HG03439 (cell line): ENCODE measurements at regions not wholly inside any gene's neighbourhood (a gene's known extent, or its start where the extent isn't known, plus 50 kb on each side); places are given as distances from the start of the nearest gene placed in this dataset.
"Not testable (repeated sequence)": the region's sequence is repeated elsewhere in the genome, so short reads cannot be mapped to it uniquely, and the experiment has no call there.

Experiments
- ATAC-seq: cut with Tn5 transposase; IDR thresholded peaks from one replicate; pipeline ENCODE4 v1.9.1; 2021; ENCODE audit warnings: mild to moderate bottlenecking, moderate library complexity; ENCODE audit not compliant: unreplicated experiment

DNA sequence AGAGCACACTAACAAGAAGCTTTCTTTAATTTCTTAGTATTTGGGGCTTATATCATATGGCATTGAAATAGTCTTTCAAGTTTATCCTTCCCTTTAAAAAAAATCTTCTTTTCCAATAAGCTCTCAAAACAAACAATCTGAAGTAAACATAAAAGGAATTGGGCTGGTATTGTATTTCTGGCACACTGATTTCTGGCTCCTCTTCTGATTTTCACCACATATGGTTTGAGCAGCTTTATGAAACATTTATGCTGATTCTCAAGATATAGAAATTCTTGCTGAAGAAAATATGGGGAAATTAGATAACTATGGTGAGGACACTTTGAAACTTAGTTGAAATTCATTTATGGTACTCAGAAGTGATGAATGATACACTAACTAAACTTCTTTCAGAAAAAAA is 467.2 kb downstream of the TFAP2B start:
- ATAC-seq: no peak

GRCh38 chr6:51289041-51289440 is 470.4 kb downstream of the TFAP2B start:
- no peak for ATAC-seq

DNA sequence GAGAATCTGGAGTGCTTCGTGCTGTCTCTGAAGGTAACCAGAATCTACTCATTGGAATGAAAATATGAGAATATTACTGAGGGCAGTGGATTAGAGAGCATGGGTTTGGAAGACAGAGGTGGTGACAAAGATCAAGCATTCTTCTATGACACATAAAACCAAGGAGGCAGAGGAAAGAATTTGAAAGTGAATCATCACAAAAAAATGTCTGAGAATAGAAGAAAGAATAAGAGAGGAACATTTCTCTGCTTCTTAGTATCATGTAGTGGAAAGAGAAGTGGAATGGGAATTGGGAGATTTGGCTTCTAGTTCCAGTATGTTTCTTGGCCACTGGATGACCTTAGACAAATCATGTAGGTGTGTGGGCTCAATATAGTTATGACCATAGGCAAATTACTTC is 474.0 kb downstream of the TFAP2B start:
- ATAC-seq: no peak

DNA sequence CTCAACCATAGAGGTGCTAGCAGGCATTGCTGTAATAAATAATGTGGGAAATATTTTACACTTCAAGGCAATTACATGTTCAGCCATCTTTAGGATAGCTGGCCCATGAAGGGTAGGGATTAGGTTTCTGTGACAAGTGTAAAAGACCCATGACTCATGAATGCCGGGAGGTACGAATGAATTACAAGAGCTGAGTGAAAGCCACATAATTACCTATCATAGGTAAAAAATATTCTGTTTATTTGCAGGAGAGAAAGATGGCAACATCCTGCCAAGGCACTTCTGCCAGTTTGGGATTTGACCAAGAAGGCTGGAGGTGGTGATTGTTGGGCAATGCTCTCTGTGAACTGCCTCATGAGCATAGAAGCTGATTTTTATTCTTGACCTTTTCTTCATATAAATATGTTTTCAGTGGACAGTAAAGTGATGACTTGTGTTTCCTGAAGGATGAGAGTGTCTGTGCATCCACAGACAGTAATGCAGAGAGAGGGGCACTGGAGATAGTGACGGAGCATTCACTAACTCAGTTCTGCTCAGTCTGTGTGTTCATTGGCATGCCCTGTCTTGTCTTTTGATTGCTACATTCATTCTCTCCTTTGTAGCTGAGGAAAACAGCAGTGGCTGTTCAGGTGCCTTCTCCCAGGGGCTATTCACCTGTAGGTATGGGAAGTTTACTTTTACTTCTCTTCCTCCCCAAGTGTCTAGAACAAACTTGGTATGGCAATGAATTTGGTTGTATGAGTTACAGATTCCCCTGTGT is 481.1 kb downstream of the TFAP2B start:
- no peak for ATAC-seq

DNA sequence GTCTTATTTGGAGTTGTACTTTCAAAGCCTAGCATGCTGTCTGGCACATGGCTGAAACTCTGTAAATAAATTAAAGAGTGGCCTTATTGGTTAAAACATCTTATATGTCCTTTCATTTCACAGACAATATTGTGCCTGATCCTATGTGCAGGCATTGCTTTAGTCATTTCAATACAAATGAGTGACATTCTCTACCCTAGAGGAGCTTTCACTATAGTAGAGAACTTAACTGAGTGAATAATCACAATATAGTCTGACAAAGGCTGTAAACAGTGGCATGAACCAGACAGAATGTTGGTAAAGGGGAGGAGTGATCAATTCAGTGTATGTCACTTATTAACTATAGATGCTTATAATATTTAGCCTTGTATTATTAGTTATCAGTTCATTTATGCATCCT is 481.8 kb downstream of the TFAP2B start:
- no peak for ATAC-seq

- no peak for ATAC-seq
Measured at GRCh38 chr6:51301962-51302361, 483.3 kb downstream of the TFAP2B start.

GRCh38 chr6:51302431-51302830 is 483.8 kb downstream of the TFAP2B start:
- no peak for ATAC-seq

DNA sequence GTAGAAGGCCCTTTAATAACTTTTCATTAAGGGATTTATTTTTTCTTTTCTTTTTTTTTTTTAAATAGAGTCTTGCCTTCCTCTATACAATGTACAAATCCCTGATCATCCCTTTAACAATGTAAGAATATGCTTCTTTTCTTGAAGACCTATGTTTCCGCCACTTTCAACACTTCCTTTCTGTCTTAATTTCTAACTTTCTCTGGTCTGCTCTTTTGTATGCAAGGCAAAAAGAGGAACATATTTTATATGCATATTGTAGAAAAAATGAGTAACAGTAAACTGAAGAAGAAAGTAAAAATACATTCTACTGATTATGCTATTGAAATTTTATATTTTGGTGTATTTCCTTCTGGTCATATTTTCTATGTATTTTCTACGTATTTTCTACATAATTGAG is 484.7 kb downstream of the TFAP2B start:
- no peak for ATAC-seq

DNA sequence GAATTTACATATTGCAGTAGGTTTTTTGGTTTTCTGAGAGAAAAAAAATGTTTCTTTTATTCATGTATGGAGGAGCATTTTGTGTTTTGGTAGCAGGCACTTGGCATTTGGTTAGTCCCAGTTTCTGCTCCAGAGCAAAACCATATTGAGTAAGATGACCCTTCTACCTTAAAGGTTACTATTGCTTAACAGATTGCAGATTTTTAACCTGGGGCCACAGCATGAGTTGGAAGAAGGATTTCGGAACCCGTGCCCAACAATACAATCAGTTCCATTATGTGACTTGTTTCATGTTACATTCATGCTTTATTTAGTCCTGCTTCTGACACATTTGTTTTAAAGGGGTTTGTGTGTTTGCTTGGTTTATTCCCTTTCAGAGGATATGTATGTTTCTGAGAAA is 496.3 kb downstream of the TFAP2B start:
- ATAC-seq: no peak

GRCh38 chr6:51318674-51319073 is 500.0 kb downstream of the TFAP2B start:
- no peak for ATAC-seq

DNA sequence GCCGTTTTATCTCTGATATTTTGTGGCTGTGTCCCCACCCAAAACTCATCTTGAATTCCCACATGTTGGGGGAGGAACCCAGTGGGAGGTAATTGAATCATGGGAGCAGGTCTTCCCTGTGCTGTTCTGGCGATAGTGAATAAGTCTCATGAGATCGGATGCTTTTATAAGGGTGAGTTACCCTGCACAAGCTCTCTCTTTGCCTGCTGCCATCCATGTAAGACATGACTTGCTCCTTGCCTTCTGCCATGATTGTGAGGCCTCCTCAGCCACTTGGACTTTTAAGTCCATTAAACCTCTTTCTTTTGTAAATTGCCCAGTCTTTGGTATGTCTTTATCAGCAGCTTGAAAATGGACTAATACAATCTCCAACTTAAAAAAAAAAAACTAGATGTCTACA is 502.8 kb downstream of the TFAP2B start:
- not testable (repeated sequence) for ATAC-seq

DNA sequence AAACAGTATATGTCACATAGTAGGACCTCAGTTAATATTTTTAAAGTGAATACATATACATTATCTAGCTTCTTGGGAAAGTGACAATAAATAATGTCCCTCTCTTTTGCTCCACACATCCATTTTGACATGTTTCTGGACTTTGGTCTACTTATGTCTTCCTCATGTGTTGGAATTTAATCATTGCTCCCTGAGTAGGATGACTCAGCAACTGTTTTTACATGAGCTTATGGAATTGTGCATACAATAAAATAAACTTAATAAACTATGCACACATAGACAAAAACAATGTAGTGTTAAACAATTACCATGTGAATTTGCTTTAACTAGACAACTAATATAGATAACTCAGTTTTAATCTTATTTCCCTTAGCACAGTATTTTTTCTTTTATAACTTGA is 503.8 kb downstream of the TFAP2B start:
- ATAC-seq: no peak

DNA sequence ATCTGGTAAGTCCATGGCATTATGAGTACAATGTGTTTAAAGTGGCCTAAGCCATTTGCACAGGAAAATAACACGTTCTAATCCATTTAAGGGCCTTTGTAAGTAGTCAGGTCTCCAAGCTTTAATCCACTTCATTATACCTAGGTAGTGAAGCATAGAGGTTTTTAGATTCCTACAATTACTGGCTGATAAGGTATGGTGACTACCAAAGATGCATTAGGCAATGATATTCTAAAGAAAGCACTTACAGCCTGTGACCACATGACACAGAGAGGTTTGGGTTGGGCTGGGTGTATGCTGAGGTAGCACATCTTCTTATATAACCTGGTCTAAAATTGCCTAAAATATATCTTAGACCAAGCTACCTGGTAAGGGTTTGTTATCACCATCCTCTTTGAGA is 504.4 kb downstream of the TFAP2B start:
- ATAC-seq: no peak

DNA sequence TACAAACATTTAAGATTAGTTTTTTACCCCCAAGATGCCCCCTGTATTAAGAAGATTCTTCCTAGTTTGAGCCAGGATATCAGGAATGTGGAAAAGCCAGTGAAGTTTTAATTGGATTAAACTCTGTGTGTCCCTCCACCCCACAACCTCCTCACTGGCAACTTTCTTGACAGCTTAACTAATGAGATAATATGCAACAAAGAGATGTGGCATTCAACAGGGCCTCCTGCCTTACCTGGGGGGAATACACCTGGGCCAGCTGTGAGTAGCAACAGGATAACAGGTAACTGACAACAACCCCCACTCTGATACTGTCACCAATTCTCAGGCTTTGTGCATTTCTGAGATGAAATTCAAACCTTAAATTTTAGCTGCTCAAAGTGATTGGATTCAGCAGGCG is 512.3 kb downstream of the TFAP2B start:
- no peak for ATAC-seq

GRCh38 chr6:51335543-51335942 is 516.9 kb downstream of the TFAP2B start:
- ATAC-seq: no peak

- ATAC-seq: no peak
Measured at GRCh38 chr6:51336185-51336584, 517.5 kb downstream of the TFAP2B start.

GRCh38 chr6:51337277-51337676 is 518.6 kb downstream of the TFAP2B start:
- no peak for ATAC-seq

DNA sequence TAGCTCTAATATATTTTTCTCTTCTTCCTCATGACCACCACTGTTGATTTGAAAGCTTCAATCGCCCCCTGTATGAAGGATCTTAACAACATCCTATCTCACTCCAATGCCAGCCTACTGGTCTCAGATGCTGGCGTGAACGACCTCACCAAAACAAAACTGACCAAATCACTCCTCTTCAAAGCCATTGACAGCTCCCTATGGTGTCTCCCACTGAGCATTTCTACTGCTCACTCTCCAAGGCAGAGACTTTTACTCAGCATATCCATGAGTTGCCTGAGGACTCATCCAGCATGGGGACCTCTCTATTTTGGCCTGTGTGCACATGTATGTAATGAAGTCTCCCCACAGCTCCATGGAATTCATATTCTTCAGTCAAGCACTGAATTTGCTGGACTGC is 520.4 kb downstream of the TFAP2B start:
- ATAC-seq: no peak

DNA sequence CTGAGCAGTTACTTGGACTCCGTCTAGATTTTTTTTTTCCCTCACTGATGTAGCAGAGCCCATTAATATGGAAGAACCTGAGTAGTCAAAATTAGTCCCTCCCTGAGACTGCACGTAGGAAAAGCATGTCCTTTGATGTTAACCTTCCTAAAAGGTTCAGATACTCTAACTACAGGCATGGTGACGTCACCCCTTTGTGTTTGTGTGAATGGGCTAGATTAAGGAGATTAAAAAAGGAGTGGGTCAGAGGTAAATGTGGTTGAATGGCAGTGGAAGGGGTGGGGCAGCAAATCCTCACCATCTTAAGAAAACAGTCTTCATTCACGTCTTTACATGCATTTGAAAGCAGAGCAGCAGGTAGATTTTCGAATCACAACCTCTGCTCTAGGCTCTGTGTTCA is 521.1 kb downstream of the TFAP2B start:
- no peak for ATAC-seq

DNA sequence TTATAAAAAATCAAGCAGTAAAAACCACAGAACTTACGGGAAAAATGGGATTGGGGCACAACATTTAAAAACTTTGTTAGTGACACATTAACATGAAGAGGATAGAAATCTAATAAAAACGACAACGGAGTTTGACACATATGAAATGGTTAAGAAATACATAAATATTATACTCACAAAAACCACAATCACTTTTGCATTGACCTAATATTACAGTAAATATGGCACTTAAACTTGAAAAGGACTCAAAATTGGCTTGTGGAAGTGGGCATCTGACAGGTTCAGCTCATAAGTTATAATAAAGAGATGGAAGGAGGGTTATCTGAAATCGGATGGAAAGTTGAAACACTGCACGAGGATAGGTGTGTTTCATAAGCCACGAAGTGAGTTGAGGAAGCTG is 523.7 kb downstream of the TFAP2B start:
- no peak for ATAC-seq

GRCh38 chr6:51349857-51350256 is 531.2 kb downstream of the TFAP2B start:
- no peak for ATAC-seq

- no peak for ATAC-seq
Measured at GRCh38 chr6:51350308-51350904, 531.7 kb downstream of the TFAP2B start.

GRCh38 chr6:51352506-51353029 is 533.9 kb downstream of the TFAP2B start:
- no peak for ATAC-seq
